GM10266 (cell line): ENCODE measurements at regions not wholly inside any gene's neighbourhood (a gene's known extent, or its start where the extent isn't known, plus 50 kb on each side); places are given as distances from the start of the nearest gene placed in this dataset.

Experiments used
- DNase-seq: peaks from one replicate; pipeline ENCODE4 v3.0.0; 2012; ENCODE audit errors: extremely low spot score
- TF ChIP-seq, protein P1 (sequence below): IDR thresholded peaks from 2 replicates; pipeline ENCODE4 v1.5.1; 2012; ENCODE audit warnings: mild to moderate bottlenecking, low read depth; ENCODE audit not compliant: control insufficient read depth, insufficient read depth; ENCODE audit errors: missing control alignments

DNA sequence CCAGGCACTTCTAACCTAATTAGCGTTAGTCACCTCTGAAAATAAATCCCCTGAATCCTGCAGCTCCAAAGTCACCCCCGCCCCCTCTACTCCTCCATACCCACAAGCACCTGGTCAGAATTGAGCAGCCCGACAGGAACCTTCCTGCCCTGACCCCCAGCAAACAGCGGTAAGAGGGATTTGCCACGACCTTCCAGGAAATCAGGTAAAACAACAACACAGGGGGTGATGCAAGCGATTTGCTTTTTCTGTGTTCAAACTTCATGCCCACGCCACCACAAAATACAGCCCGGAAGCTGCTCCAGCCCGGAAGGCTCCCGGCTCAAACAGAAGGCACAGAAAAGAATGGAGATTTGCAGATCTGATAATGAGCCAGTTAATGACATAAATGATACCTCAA lies 367.1 kb downstream of the GPD2 start:
- no peak for DNase-seq

GRCh38 chr2:156803967-156804366 lies 367.8 kb downstream of the GPD2 start:
- TF ChIP-seq, protein P1, sequence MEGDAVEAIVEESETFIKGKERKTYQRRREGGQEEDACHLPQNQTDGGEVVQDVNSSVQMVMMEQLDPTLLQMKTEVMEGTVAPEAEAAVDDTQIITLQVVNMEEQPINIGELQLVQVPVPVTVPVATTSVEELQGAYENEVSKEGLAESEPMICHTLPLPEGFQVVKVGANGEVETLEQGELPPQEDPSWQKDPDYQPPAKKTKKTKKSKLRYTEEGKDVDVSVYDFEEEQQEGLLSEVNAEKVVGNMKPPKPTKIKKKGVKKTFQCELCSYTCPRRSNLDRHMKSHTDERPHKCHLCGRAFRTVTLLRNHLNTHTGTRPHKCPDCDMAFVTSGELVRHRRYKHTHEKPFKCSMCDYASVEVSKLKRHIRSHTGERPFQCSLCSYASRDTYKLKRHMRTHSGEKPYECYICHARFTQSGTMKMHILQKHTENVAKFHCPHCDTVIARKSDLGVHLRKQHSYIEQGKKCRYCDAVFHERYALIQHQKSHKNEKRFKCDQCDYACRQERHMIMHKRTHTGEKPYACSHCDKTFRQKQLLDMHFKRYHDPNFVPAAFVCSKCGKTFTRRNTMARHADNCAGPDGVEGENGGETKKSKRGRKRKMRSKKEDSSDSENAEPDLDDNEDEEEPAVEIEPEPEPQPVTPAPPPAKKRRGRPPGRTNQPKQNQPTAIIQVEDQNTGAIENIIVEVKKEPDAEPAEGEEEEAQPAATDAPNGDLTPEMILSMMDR = no peak
- DNase-seq = no peak

More for the DNA sequence above, 367.1 kb downstream of the GPD2 start:
- TF ChIP-seq, protein P1 = no peak

DNA sequence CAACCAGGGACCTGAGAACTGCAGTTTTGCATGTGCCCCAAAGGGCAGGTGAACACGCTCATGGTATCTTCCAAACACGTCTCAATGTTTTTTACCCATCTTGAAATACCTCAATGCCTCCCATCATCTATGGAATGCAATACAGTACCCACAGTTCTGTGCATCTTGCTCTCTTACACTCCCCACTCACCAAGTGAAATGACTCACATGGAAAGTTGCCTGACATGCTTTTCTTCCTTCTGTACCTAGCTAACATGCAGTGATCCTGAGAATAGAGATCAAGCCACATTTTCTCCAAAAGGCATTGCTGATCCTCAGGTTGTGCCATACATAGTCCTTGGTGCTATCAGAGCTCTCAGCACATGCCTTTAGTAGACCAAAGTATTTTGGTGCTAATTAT lies 373.9 kb downstream of the GPD2 start:
- TF ChIP-seq, protein P1 = no peak
- no peak for DNase-seq

GRCh38 chr2:156812496-156812895 lies 376.3 kb downstream of the GPD2 start:
- TF ChIP-seq, protein P1 = no peak
- DNase-seq = no peak

GRCh38 chr2:156817430-156817829 lies 381.3 kb downstream of the GPD2 start:
- DNase-seq = no peak
- TF ChIP-seq, protein P1 = no peak

GRCh38 chr2:156818221-156818620 lies 382.0 kb downstream of the GPD2 start:
- no peak for DNase-seq
- TF ChIP-seq, protein P1 = no peak

DNA sequence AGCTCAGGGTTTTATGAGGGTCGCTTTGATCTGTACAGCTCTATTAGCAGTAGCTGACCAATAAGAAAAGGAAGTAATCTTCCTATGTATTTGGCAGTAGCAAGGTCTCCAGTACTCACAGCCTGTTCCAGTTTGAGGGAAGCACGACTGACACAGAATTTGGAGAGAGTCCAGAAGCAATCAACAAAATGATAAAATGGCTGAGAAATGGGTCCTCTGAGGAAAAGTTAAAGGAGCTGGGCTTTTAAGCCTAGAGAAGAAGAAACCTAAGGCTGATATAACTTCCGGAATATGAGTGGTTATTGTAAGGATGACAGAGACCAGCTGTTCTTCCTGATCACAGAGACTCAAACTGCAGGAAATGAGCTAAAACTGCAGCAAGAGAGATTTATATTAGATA lies 382.8 kb downstream of the GPD2 start:
- TF ChIP-seq, protein P1 = no peak
- DNase-seq = no peak
